ENCODE measurements at regions not wholly inside any gene's neighbourhood (a gene's known extent, or its start where the extent isn't known, plus 50 kb on each side); places are given as distances from the start of the nearest gene placed in this dataset.

DNA sequence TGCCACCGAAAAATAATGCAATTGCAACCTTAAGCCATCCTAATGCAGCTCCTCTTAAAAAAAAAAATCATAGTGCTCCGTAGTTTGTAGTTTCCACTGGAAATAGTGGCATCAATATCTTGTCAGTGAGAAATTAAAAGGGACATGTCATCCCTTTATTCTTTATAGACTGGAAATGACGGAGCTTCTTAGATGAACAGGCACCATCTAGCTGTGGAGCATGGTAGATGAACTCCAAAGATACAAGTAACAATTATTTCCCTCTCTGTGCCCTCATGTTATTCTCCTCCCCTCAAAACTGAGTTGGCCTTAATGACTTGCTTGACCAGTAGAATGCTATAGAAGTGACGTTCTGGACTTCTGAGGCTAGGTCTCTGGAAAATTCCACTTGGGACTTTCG lies 268.1 kb upstream of the SPTLC3 start:
- no peak for FAIRE-seq
- no peak overlapping the region for H3K4me2 ChIP-seq (ENCODE audit: low read length)
- Mint-ChIP-seq H3K4me3 (ENCODE audit: unreplicated experiment) (no peak overlapping the region), H3K4me1 (ENCODE audit: low read depth, unreplicated experiment) (no peaks in the 10 kb centered on the region), H3K36me3 (ENCODE audit: low read depth, unreplicated experiment) (no peaks in the 10 kb centered on the region), H3K27me3 (ENCODE audit: low read depth, unreplicated experiment) (no peaks in the 10 kb centered on the region), H3K9me3 (ENCODE audit: unreplicated experiment) (no peaks in the 10 kb centered on the region), H3K27ac (ENCODE audit: unreplicated experiment) (no peak overlapping the region)
- no peak overlapping the region for H2AFZ ChIP-seq (ENCODE audit: low read depth, low read length)
- no peaks in the 10 kb centered on the region for H3K27me3 ChIP-seq (ENCODE audit: insufficient read depth, low read length)
- no peaks in the 10 kb centered on the region for H4K20me1 ChIP-seq (ENCODE audit: insufficient read depth, low read length)
- no peaks in the 10 kb centered on the region for H3K36me3 ChIP-seq (ENCODE audit: insufficient read depth, low read length)
- no peak overlapping the region for H3K4me3 ChIP-seq (ENCODE audit: insufficient read depth, low read depth, low read length)
- no peaks in the 10 kb centered on the region for H3K79me2 ChIP-seq (ENCODE audit: insufficient read depth, low read length)
- TF ChIP-seq, protein P1, sequence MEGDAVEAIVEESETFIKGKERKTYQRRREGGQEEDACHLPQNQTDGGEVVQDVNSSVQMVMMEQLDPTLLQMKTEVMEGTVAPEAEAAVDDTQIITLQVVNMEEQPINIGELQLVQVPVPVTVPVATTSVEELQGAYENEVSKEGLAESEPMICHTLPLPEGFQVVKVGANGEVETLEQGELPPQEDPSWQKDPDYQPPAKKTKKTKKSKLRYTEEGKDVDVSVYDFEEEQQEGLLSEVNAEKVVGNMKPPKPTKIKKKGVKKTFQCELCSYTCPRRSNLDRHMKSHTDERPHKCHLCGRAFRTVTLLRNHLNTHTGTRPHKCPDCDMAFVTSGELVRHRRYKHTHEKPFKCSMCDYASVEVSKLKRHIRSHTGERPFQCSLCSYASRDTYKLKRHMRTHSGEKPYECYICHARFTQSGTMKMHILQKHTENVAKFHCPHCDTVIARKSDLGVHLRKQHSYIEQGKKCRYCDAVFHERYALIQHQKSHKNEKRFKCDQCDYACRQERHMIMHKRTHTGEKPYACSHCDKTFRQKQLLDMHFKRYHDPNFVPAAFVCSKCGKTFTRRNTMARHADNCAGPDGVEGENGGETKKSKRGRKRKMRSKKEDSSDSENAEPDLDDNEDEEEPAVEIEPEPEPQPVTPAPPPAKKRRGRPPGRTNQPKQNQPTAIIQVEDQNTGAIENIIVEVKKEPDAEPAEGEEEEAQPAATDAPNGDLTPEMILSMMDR (IDR thresholded peaks at IDR 0.05; ENCODE audit: insufficient read depth, low read depth, low read length) = no peak
- no peak for TF ChIP-seq EZH2 (IDR thresholded peaks at IDR 0.05; ENCODE audit: insufficient read depth, low read length)
- no peaks in the 10 kb centered on the region for H3K4me1 ChIP-seq (ENCODE audit: insufficient read depth, low read length)
- no peak overlapping the region for H3K27ac ChIP-seq (ENCODE audit: low read depth, low read length)
- no peak overlapping the region for H3K9ac ChIP-seq (ENCODE audit: low read length)
- DNase-seq (ENCODE audit: low read depth) = no peak
- H3K9me3 ChIP-seq (ENCODE audit: insufficient read depth, low read depth, low read length) = no peaks in the 10 kb centered on the region

DNA sequence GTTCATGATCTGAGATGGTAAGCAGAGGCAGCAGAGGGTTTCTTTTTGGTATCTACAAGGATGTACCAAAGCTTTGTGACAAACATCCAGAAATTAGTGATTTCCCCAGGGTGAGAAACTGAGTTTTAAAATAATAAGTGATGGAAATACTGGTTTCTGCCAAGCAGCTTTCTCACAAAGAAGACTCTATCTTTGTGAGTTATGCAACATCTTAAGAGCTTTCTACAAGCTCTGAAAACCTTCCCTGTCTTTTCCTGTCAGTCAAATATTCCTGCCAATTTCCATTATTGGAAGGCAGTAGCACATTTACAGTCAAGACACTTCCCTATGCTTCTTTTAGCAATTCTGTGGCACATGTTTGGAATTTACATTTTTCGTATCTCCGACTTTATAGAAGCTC lies 264.7 kb upstream of the SPTLC3 start:
- H4K20me1 ChIP-seq (ENCODE audit: insufficient read depth, low read length) = no peaks in the 10 kb centered on the region
- H3K9ac ChIP-seq (ENCODE audit: low read length) = no peak overlapping the region
- Mint-ChIP-seq H3K27ac (ENCODE audit: unreplicated experiment) (no peak overlapping the region), H3K27me3 (ENCODE audit: low read depth, unreplicated experiment) (no peaks in the 10 kb centered on the region), H3K4me1 (ENCODE audit: low read depth, unreplicated experiment) (no peaks in the 10 kb centered on the region), H3K36me3 (ENCODE audit: low read depth, unreplicated experiment) (no peaks in the 10 kb centered on the region), H3K9me3 (ENCODE audit: unreplicated experiment) (no peaks in the 10 kb centered on the region), H3K4me3 (ENCODE audit: unreplicated experiment) (no peak overlapping the region)
- no peaks in the 10 kb centered on the region for H3K79me2 ChIP-seq (ENCODE audit: insufficient read depth, low read length)
- no peaks in the 10 kb centered on the region for H3K4me1 ChIP-seq (ENCODE audit: insufficient read depth, low read length)
- H3K4me2 ChIP-seq (ENCODE audit: low read length) = no peak overlapping the region
- H2AFZ ChIP-seq (ENCODE audit: low read depth, low read length) = no peak overlapping the region
- FAIRE-seq = no peak
- no peaks in the 10 kb centered on the region for H3K9me3 ChIP-seq (ENCODE audit: insufficient read depth, low read depth, low read length)
- H3K27me3 ChIP-seq (ENCODE audit: insufficient read depth, low read length) = no peaks in the 10 kb centered on the region
- no peak overlapping the region for H3K4me3 ChIP-seq (ENCODE audit: insufficient read depth, low read depth, low read length)
- H3K27ac ChIP-seq (ENCODE audit: low read depth, low read length) = no peak overlapping the region
- H3K36me3 ChIP-seq (ENCODE audit: insufficient read depth, low read length) = no peaks in the 10 kb centered on the region
- no peak for DNase-seq (ENCODE audit: low read depth)
- TF ChIP-seq, protein P1 (IDR thresholded peaks at IDR 0.05; ENCODE audit: insufficient read depth, low read depth, low read length) = no peak
- no peak for TF ChIP-seq EZH2 (IDR thresholded peaks at IDR 0.05; ENCODE audit: insufficient read depth, low read length)

DNA sequence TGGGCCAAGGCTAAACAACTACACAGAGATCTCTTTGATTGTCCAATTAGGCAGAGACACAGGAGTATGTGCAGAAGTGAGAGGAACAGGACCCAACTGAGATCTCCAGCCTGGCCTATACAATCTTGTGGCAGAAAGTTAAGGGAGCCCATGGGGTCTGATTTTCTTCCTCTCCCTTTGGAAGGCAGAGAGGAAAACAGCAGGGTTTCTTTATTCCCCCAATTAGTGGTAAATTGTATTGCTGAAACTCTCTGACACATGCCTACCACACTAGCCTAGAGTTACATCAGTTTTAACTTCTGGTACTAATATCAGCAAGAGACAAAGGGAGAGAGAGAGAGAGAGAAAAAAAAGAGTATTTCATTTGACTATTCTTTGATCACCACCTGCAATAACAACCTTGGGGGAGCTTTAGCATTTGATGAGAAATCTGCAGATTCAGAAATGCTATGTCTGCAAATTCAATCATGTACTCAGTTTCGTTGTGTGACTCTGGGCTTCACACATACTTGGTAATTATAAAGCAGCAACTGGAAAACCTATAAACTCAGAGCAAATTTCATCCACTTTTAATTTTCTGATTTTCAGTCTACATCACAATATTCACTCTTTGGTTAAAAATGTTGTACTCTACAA lies 260.3 kb upstream of the SPTLC3 start:
- no peak overlapping the region for H3K27ac Mint-ChIP-seq (ENCODE audit: unreplicated experiment)
- Histone ChIP-seq H3K4me2 (ENCODE audit: low read length) (no peak overlapping the region), H3K79me2 (ENCODE audit: insufficient read depth, low read length) (no peaks in the 10 kb centered on the region), H3K4me1 (ENCODE audit: insufficient read depth, low read length) (no peaks in the 10 kb centered on the region), H3K9ac (ENCODE audit: low read length) (no peak overlapping the region), H3K9me3 (ENCODE audit: insufficient read depth, low read depth, low read length) (no peaks in the 10 kb centered on the region), H3K27me3 (ENCODE audit: insufficient read depth, low read length) (no peaks in the 10 kb centered on the region), H4K20me1 (ENCODE audit: insufficient read depth, low read length) (no peaks in the 10 kb centered on the region), H3K36me3 (ENCODE audit: insufficient read depth, low read length) (no peaks in the 10 kb centered on the region), H3K4me3 (ENCODE audit: insufficient read depth, low read depth, low read length) (no peak overlapping the region), H3K27ac (ENCODE audit: low read depth, low read length) (no peak overlapping the region), H2AFZ (ENCODE audit: low read depth, low read length) (no peak overlapping the region)
- H3K4me3 Mint-ChIP-seq (ENCODE audit: unreplicated experiment) = no peak overlapping the region
- no peaks in the 10 kb centered on the region for H3K9me3 Mint-ChIP-seq (ENCODE audit: unreplicated experiment)
- no peaks in the 10 kb centered on the region for H3K36me3 Mint-ChIP-seq (ENCODE audit: low read depth, unreplicated experiment)
- TF ChIP-seq EZH2 (IDR thresholded peaks at IDR 0.05; ENCODE audit: insufficient read depth, low read length) = no peak
- TF ChIP-seq, protein P1 (IDR thresholded peaks at IDR 0.05; ENCODE audit: insufficient read depth, low read depth, low read length) = no peak
- DNase-seq (ENCODE audit: low read depth) (no peak), FAIRE-seq (no peak)
- peaks cover under 1% of the 10 kb centered on the region for H3K27me3 Mint-ChIP-seq (ENCODE audit: low read depth, unreplicated experiment)
- H3K4me1 Mint-ChIP-seq (ENCODE audit: low read depth, unreplicated experiment) = no peaks in the 10 kb centered on the region
